ENCODE measurements at regions not wholly inside any gene's neighbourhood (a gene's known extent, or its start where the extent isn't known, plus 50 kb on each side); places are given as distances from the start of the nearest gene placed in this dataset.

- H3K4me1 ChIP-seq (ENCODE audit: insufficient read depth, low read length), result no peaks in the 10 kb centered on the region
- no peak overlapping the region for H3K4me2 ChIP-seq (ENCODE audit: low read depth, low read length)
- H3K9ac ChIP-seq (ENCODE audit: insufficient read depth, low read depth, low read length), result no peak overlapping the region
- FAIRE-seq (no peak), DNase-seq (ENCODE audit: low spot score) (no peak), ATAC-seq (no peak)
- no TSS peak for BruUV-seq (replicated peaks)
- POLR2A ChIA-PET, result no interaction called here
- no peaks in the 10 kb centered on the region for H3K36me3 ChIP-seq (replicated peaks in 1 of 2; ENCODE audit: control insufficient read depth in 1 of 2, insufficient read depth in 2 of 2, low read length in 2 of 2)
- WGBS (ENCODE audit: low lambda C conversion rate), result 13% methylated on average over 2 of the region's 2 CpGs
- no peaks in the 10 kb centered on the region for H3K27me3 ChIP-seq (ENCODE audit: control insufficient read depth in 1 of 2, insufficient read depth in 2 of 2, low read length in 2 of 2)
- no peaks in the 10 kb centered on the region for H3K79me2 ChIP-seq (ENCODE audit: insufficient read depth, low read length)
- H3K27ac ChIP-seq (ENCODE audit: extremely low read length, insufficient read depth, low read length), result no peak overlapping the region
- no peaks in the 10 kb centered on the region for H4K20me1 ChIP-seq (ENCODE audit: insufficient read depth, low read length)
- no peak overlapping the region for H2AFZ ChIP-seq (ENCODE audit: low read length)
- CTCF ChIA-PET (ENCODE audit: low intra/inter-chr PET ratio, low total read pairs), result no interaction called here
- in situ Hi-C loops (cut with HindIII; ENCODE audit: extremely low pct_ligation_motif_present, low pct_unique_long_range_greater_than_20kb), result no loop called here
- H3K9me3 ChIP-seq (ENCODE audit: low read length), result peaks cover 10% of the 10 kb centered on the region
- H3K4me3 ChIP-seq (replicated peaks in 1 of 3; ENCODE audit: insufficient read depth in 1 of 3, low read depth in 2 of 3, low read length in 3 of 3), result no peak overlapping the region
- TF ChIP-seq ZFP1 (CRISPR knock-in tag; IDR thresholded peaks at IDR 0.05), result peak; percentile 86; the same call in 1 of the 2 replicates
- no peak for TF ChIP-seq PAWR (CRISPR knock-in tag; IDR thresholded peaks at IDR 0.05; ENCODE audit: borderline replicate concordance)
- intact Hi-C loops (cut with micrococcal nuclease; ENCODE audit: unreplicated experiment), result loop anchor here (10.0 kb wide), 1 partner anchor 213 kb away; no protein-coding TSS in a partner anchor
These were observed 82.2 kb upstream of the TES start for GRCh38 chr7:116128139-116128538.

GRCh38 chr7:116135306-116135705 lies 75.0 kb upstream of the TES start:
- BruUV-seq (replicated peaks), result no TSS peak
- in situ Hi-C loops (cut with HindIII; ENCODE audit: extremely low pct_ligation_motif_present, low pct_unique_long_range_greater_than_20kb), result no loop called here
- DNase-seq (ENCODE audit: low spot score), result no peak
- H3K4me3 ChIP-seq (replicated peaks in 1 of 3; ENCODE audit: insufficient read depth in 1 of 3, low read depth in 2 of 3, low read length in 3 of 3), result no peak overlapping the region
- H3K79me2 ChIP-seq (ENCODE audit: insufficient read depth, low read length), result no peaks in the 10 kb centered on the region
- ChIA-PET POLR2A (no interaction called here), CTCF (ENCODE audit: low intra/inter-chr PET ratio, low total read pairs) (no interaction called here)
- ATAC-seq, result no peak
- no peak for FAIRE-seq
- no peaks in the 10 kb centered on the region for H3K9me3 ChIP-seq (ENCODE audit: low read length)
- no peak overlapping the region for H3K4me2 ChIP-seq (ENCODE audit: low read depth, low read length)
- H3K27me3 ChIP-seq (ENCODE audit: control insufficient read depth in 1 of 2, insufficient read depth in 2 of 2, low read length in 2 of 2), result 0 out of 5 replicates have a peak, but pooled peaks cover 0 to 3% of the 10 kb centered on the region in 2 experiments
- no peak overlapping the region for H3K27ac ChIP-seq (ENCODE audit: extremely low read length, insufficient read depth, low read length)
- no peaks in the 10 kb centered on the region for H4K20me1 ChIP-seq (ENCODE audit: insufficient read depth, low read length)
- intact Hi-C loops (cut with micrococcal nuclease; ENCODE audit: unreplicated experiment), result loop anchor here (5.0 kb wide), 2 partner anchors 37 to 392 kb away; partner anchors contain the start of gene CAV1
- TF ChIP-seq KDM1A (CRISPR knock-in tag; IDR thresholded peaks at IDR 0.05) (no peak), ZNF572 (CRISPR knock-in tag; IDR thresholded peaks at IDR 0.05) (no peak), HOXA9 (CRISPR knock-in tag; IDR thresholded peaks at IDR 0.05; ENCODE audit: borderline replicate concordance) (no peak), MNT (IDR thresholded peaks at IDR 0.05) (no peak), CSRNP1 (CRISPR knock-in tag; IDR thresholded peaks at IDR 0.05) (no peak), PLSCR1 (CRISPR knock-in tag; IDR thresholded peaks at IDR 0.05; ENCODE audit: borderline replicate concordance) (no peak), ZNF720 (CRISPR knock-in tag; IDR thresholded peaks at IDR 0.05) (no peak), NR3C1 (CRISPR knock-in tag; IDR thresholded peaks at IDR 0.05) (no peak), ZNF12 (CRISPR knock-in tag; IDR thresholded peaks at IDR 0.05) (no peak)
- no peak overlapping the region for H2AFZ ChIP-seq (ENCODE audit: low read length)
- no peak overlapping the region for H3K9ac ChIP-seq (ENCODE audit: insufficient read depth, low read depth, low read length)
- peaks cover 13% of the 10 kb centered on the region for H3K4me1 ChIP-seq (ENCODE audit: insufficient read depth, low read length)
- WGBS (ENCODE audit: low lambda C conversion rate), result 23% methylated on average over 4 of the region's 4 CpGs
- H3K36me3 ChIP-seq (replicated peaks in 1 of 2; ENCODE audit: control insufficient read depth in 1 of 2, insufficient read depth in 2 of 2, low read length in 2 of 2), result no peaks in the 10 kb centered on the region
